ENCODE measurements at regions not wholly inside any gene's neighbourhood (a gene's known extent, or its start where the extent isn't known, plus 50 kb on each side); places are given as distances from the start of the nearest gene placed in this dataset.

DNA sequence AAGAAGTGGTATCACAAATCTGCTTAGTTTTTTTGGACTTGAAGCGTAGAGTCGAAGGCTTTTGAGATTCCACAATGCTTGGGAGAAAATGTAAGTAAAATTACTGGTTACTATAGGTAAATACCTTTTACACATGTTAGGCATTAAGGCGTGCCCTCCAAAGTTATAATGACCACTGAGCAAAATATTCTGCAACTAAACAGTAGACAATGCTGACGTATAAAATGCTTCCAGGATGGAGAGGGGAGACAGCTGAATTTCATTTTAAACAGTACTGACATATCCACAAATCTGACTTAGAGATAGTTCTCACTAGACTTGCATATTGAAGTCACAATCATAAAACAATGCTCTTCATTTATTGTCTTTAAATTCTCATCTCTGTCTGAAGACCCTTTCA lies 144.5 kb upstream of the DCN start:
- TF ChIP-seq POLR2A (IDR thresholded peaks at IDR 0.05) (no peak), EP300 (IDR thresholded peaks at IDR 0.05) (no peak)
- TF ChIP-seq, protein P1, sequence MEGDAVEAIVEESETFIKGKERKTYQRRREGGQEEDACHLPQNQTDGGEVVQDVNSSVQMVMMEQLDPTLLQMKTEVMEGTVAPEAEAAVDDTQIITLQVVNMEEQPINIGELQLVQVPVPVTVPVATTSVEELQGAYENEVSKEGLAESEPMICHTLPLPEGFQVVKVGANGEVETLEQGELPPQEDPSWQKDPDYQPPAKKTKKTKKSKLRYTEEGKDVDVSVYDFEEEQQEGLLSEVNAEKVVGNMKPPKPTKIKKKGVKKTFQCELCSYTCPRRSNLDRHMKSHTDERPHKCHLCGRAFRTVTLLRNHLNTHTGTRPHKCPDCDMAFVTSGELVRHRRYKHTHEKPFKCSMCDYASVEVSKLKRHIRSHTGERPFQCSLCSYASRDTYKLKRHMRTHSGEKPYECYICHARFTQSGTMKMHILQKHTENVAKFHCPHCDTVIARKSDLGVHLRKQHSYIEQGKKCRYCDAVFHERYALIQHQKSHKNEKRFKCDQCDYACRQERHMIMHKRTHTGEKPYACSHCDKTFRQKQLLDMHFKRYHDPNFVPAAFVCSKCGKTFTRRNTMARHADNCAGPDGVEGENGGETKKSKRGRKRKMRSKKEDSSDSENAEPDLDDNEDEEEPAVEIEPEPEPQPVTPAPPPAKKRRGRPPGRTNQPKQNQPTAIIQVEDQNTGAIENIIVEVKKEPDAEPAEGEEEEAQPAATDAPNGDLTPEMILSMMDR (IDR thresholded peaks at IDR 0.05) = no peak
